Bronchial epithelial cell (primary cell): ENCODE measurements at regions not wholly inside any gene's neighbourhood (a gene's known extent, or its start where the extent isn't known, plus 50 kb on each side); places are given as distances from the start of the nearest gene placed in this dataset.

ENCODE experiments used
- DNase-seq: peaks from one replicate; pipeline ENCODE4 v3.0.0-alpha.2; 2010; ENCODE audit warnings: low read depth
- FAIRE-seq: peaks from 2 replicates; lab custom pipeline; 2011; peaks lifted over from hg19 to GRCh38; lab: Jason Lieb, UNC
- H3K27me3 ChIP-seq: 2 replicates; pipeline ENCODE4 v1.5.1; 2011; ENCODE audit warnings: low read length; ENCODE audit not compliant: control insufficient read depth, insufficient read depth
- H3K36me3 ChIP-seq: 2 replicates; pipeline ENCODE4 v1.5.1; 2011; ENCODE audit warnings: low read length; ENCODE audit not compliant: control insufficient read depth, insufficient read depth
- H3K4me3 ChIP-seq: 2 replicates; pipeline ENCODE4 v1.5.1; 2011; ENCODE audit warnings: mild to moderate bottlenecking, low read depth, low read length, control low read depth
- CTCF ChIP-seq: IDR thresholded peaks from 2 replicates; pipeline ENCODE4 v1.5.1; 2011; ENCODE audit warnings: mild to moderate bottlenecking, moderate library complexity, low read length, control low read depth, inconsistent platforms; ENCODE audit not compliant: insufficient read depth, severe bottlenecking

DNA sequence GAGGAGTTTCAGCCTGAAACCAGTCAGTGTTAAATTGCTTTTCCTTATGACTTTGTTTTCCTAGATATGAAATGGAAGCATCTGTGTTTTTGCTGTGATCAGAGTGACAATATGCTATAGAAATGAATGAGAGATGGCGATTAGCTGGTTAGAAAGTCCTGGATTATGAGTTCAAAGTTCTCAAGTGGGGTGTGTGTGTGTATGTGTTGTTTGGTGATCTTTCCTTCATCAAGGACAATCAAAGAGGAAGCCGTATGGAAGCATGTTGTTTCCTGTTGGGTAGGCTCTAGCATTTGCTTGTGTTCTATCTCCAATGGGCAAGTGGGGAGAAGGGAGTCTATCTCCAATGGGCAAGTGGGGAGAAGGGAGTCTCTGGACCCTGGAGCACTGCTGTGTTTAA is 64.0 kb upstream of the STX18 start:
- no peak for TF ChIP-seq CTCF
- no peak for DNase-seq
- H3K36me3 ChIP-seq = no peaks in the 10 kb centered on the region
- FAIRE-seq = no peak
- no peak overlapping the region for H3K4me3 ChIP-seq
- H3K27me3 ChIP-seq = no peaks in the 10 kb centered on the region

- no peak for FAIRE-seq
- no peaks in the 10 kb centered on the region for H3K27me3 ChIP-seq
- no peak overlapping the region for H3K4me3 ChIP-seq
- H3K36me3 ChIP-seq = no peaks in the 10 kb centered on the region
- no peak for TF ChIP-seq CTCF
- no peak for DNase-seq
Measured at GRCh38 chr4:4603592-4603991, 61.7 kb upstream of the STX18 start.

GRCh38 chr4:4603067-4603466 is 61.2 kb upstream of the STX18 start:
- Histone ChIP-seq H3K27me3 (no peaks in the 10 kb centered on the region), H3K4me3 (no peak overlapping the region), H3K36me3 (no peaks in the 10 kb centered on the region)
- no peak for TF ChIP-seq CTCF
- FAIRE-seq (no peak), DNase-seq (no peak)

- DNase-seq (no peak), FAIRE-seq (no peak)
- no peaks in the 10 kb centered on the region for H3K27me3 ChIP-seq
- H3K36me3 ChIP-seq = no peaks in the 10 kb centered on the region
- no peak overlapping the region for H3K4me3 ChIP-seq
- no peak for TF ChIP-seq CTCF
Measured at GRCh38 chr4:4602468-4602867, 60.6 kb upstream of the STX18 start.

DNA sequence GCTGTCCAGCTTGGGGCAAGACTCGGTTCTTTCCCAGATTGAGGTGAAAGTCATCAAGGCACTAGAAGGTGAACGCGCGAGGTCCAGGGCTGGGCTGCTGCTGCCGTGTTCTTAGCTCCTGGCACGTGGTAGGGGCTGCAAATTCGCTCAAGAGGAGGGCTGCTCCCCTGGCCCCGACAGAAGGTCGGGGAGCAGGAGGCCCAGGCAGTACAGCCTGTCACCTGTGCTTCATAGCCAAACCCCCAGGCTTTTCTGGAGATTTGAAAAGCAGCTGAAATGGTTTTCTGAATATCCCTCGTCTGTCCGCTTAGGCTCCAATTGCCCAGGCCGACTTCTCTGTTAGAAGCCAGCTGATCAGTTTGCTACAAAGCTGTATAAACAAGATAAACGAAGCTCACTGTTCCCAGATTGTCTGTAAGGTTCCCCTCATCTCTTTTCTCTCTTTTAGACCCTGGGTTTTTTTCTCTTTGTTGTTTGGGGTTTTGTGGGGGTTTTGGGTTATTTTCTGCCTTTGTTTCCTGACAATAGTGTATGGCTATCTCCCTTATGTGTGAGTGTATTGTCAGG is 60.0 kb upstream of the STX18 start:
- no peak for TF ChIP-seq CTCF
- Histone ChIP-seq H3K27me3 (no peaks in the 10 kb centered on the region), H3K4me3 (no peak overlapping the region), H3K36me3 (no peaks in the 10 kb centered on the region)
- FAIRE-seq (no peak), DNase-seq (no peak)
